ENCODE measurements at regions not wholly inside any gene's neighbourhood (a gene's known extent, or its start where the extent isn't known, plus 50 kb on each side); places are given as distances from the start of the nearest gene placed in this dataset.

DNA sequence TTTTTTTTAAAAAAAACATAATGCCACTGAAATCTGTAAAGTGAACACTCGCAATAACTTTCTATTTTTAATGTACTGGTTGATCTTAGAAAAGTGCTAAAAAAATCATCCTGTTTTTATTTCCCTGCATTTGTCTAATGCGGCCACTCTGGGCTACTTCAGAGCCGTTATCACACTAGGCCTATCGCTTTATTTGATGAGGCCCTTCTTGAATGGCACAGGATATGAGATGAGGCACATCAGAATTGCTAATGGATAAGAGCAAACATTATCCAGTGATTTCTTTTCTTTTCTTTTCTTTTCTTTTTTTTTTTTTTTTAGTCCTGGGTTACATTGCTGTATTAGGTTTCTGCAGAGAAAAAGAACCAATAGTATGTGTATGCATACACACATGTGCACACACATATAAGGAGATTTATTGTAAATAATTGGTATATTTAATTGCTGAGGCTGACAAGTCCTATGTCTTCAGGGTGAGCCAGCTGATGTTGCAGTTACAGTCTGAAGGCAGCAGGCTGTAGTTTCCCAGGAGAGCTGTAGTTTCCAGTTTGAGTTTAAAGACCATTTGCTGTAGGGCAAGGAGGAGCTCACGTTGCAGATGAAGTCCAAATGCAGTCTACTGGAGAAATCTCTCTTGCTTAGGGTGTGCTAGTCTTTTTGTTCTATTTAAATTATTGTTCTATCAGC is 391.7 kb downstream of the MED10 start:
- no peaks in the 10 kb centered on the region for H3K4me1 Mint-ChIP-seq (ENCODE audit: low read depth, unreplicated experiment)
- TF ChIP-seq, protein P1, sequence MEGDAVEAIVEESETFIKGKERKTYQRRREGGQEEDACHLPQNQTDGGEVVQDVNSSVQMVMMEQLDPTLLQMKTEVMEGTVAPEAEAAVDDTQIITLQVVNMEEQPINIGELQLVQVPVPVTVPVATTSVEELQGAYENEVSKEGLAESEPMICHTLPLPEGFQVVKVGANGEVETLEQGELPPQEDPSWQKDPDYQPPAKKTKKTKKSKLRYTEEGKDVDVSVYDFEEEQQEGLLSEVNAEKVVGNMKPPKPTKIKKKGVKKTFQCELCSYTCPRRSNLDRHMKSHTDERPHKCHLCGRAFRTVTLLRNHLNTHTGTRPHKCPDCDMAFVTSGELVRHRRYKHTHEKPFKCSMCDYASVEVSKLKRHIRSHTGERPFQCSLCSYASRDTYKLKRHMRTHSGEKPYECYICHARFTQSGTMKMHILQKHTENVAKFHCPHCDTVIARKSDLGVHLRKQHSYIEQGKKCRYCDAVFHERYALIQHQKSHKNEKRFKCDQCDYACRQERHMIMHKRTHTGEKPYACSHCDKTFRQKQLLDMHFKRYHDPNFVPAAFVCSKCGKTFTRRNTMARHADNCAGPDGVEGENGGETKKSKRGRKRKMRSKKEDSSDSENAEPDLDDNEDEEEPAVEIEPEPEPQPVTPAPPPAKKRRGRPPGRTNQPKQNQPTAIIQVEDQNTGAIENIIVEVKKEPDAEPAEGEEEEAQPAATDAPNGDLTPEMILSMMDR (IDR thresholded peaks at IDR 0.05; ENCODE audit: partially characterized antibody, unreplicated experiment): no peak
- no peaks in the 10 kb centered on the region for H3K36me3 Mint-ChIP-seq (ENCODE audit: unreplicated experiment)
- no peaks in the 10 kb centered on the region for H3K9me3 Mint-ChIP-seq (ENCODE audit: unreplicated experiment)
- H3K4me3 Mint-ChIP-seq (ENCODE audit: unreplicated experiment): no peak overlapping the region
- H3K27ac Mint-ChIP-seq (ENCODE audit: unreplicated experiment): no peak overlapping the region
- DNase-seq: no peak
- H3K27me3 Mint-ChIP-seq (ENCODE audit: unreplicated experiment): no peaks in the 10 kb centered on the region

DNA sequence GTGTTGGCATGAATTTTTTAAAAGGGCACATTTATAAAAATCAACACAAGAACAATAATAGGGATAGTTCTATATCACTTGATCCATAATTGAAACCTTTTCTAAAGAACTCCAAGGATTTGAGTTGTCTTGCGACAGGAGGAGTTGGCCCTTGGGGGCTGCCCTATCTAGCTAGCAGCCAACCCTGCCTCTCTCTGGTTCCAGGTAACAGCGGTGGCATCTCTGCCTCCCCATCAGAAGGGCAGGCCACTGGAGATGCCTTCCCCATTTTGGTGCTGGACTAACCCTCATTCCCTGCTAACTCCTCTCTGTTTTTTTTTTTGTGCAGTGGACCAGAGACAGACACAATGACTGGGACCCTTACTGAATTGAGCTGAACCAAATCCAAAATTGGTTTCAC is 393.0 kb downstream of the MED10 start:
- Mint-ChIP-seq H3K9me3 (ENCODE audit: unreplicated experiment) (no peaks in the 10 kb centered on the region), H3K4me1 (ENCODE audit: low read depth, unreplicated experiment) (peaks cover 1% of the 10 kb centered on the region), H3K36me3 (ENCODE audit: unreplicated experiment) (no peaks in the 10 kb centered on the region), H3K27me3 (ENCODE audit: unreplicated experiment) (no peaks in the 10 kb centered on the region), H3K4me3 (ENCODE audit: unreplicated experiment) (no peak overlapping the region), H3K27ac (ENCODE audit: unreplicated experiment) (no peak overlapping the region)
- TF ChIP-seq, protein P1 (IDR thresholded peaks at IDR 0.05; ENCODE audit: partially characterized antibody, unreplicated experiment): no peak
- no peak for DNase-seq

GRCh38 chr5:5983261-5983980 is 394.9 kb downstream of the MED10 start:
- no peak for DNase-seq
- H3K27me3 Mint-ChIP-seq (ENCODE audit: unreplicated experiment): peaks cover 5% of the 10 kb centered on the region
- H3K4me1 Mint-ChIP-seq (ENCODE audit: low read depth, unreplicated experiment): peaks cover 12% of the 10 kb centered on the region
- H3K36me3 Mint-ChIP-seq (ENCODE audit: unreplicated experiment): no peaks in the 10 kb centered on the region
- H3K27ac Mint-ChIP-seq (ENCODE audit: unreplicated experiment): no peak overlapping the region
- TF ChIP-seq, protein P1 (IDR thresholded peaks at IDR 0.05; ENCODE audit: partially characterized antibody, unreplicated experiment): no peak
- H3K9me3 Mint-ChIP-seq (ENCODE audit: unreplicated experiment): no peaks in the 10 kb centered on the region
- no peak overlapping the region for H3K4me3 Mint-ChIP-seq (ENCODE audit: unreplicated experiment)

DNA sequence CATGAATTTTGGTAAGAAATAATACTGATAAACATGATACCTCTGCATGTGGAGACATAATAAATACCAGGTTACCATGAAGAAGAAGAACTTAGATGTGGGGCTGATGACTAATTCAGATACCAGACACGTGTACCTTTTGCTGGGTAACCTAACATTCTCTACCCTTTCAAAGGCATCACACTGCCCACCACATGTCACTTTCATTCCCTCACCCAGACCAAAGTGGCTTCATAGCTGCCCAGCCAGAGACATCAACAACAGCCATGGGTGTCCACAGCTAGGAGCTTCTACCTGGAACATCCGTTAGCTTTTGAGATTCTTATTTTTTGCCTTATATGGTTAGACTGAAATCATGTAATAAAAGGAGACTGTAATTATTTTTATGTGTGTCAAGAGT is 396.8 kb downstream of the MED10 start:
- TF ChIP-seq, protein P1 (IDR thresholded peaks at IDR 0.05; ENCODE audit: partially characterized antibody, unreplicated experiment): no peak
- no peak overlapping the region for H3K4me3 Mint-ChIP-seq (ENCODE audit: unreplicated experiment)
- DNase-seq: no peak
- no peaks in the 10 kb centered on the region for H3K9me3 Mint-ChIP-seq (ENCODE audit: unreplicated experiment)
- H3K36me3 Mint-ChIP-seq (ENCODE audit: unreplicated experiment): no peaks in the 10 kb centered on the region
- H3K27me3 Mint-ChIP-seq (ENCODE audit: unreplicated experiment): peaks cover 7% of the 10 kb centered on the region
- H3K27ac Mint-ChIP-seq (ENCODE audit: unreplicated experiment): no peak overlapping the region
- peaks cover 12% of the 10 kb centered on the region for H3K4me1 Mint-ChIP-seq (ENCODE audit: low read depth, unreplicated experiment)

GRCh38 chr5:5980538-5980895 is 397.8 kb downstream of the MED10 start:
- TF ChIP-seq, protein P1 (IDR thresholded peaks at IDR 0.05; ENCODE audit: partially characterized antibody, unreplicated experiment): no peak
- H3K36me3 Mint-ChIP-seq (ENCODE audit: unreplicated experiment): no peaks in the 10 kb centered on the region
- H3K27me3 Mint-ChIP-seq (ENCODE audit: unreplicated experiment): peaks cover 7% of the 10 kb centered on the region
- no peak overlapping the region for H3K27ac Mint-ChIP-seq (ENCODE audit: unreplicated experiment)
- H3K4me1 Mint-ChIP-seq (ENCODE audit: low read depth, unreplicated experiment): peaks cover 12% of the 10 kb centered on the region
- H3K9me3 Mint-ChIP-seq (ENCODE audit: unreplicated experiment): no peaks in the 10 kb centered on the region
- no peak overlapping the region for H3K4me3 Mint-ChIP-seq (ENCODE audit: unreplicated experiment)
- DNase-seq: no peak

Measured in glutamatergic neuron (in vitro differentiated cells).